OCI-LY7 (cell line): ENCODE measurements at regions not wholly inside any gene's neighbourhood (a gene's known extent, or its start where the extent isn't known, plus 50 kb on each side); places are given as distances from the start of the nearest gene placed in this dataset.
A peak's percentile ranks its signal among the peaks of the same experiment; 100 is the strongest.

Experiments used
- BruUV-seq: library from RNA; stranded (reverse); fragments of 400-500 nt; replicated peaks from 2 replicates; lab custom pipeline; 2021; lab: Mats Ljungman, UMichigan
- CTCF ChIA-PET: fragments of 300-600 bp; sonication (Branson Sonifier 250); formaldehyde crosslinking; loops from one replicate; lab custom pipeline; 2022; ENCODE audit warnings: antibody characterized with exemption; ENCODE audit not compliant: unreplicated experiment; lab: Charles Lee
- POLR2A ChIA-PET: fragments of 300-600 bp; sonication (Branson Sonifier 250); formaldehyde crosslinking; loops from one replicate; lab custom pipeline; 2022; ENCODE audit warnings: antibody characterized with exemption; lab: Charles Lee
- DNase-seq: peaks from one replicate; pipeline ENCODE4 v3.0.0-alpha.2; 2015; ENCODE audit warnings: low spot score
- H2AFZ ChIP-seq: fragments of 200-600 bp; sonication (generic), shearing (Covaris generic); 2 replicates; pipeline ENCODE4 v1.6.1; 2014; ENCODE audit warnings: mild to moderate bottlenecking, antibody characterized with exemption, low read length, moderate library complexity
- H3K27ac ChIP-seq: fragments of 200-600 bp; sonication (generic); 2 replicates; pipeline ENCODE4 v1.5.1; 2014; ENCODE audit warnings: mixed run types, low read depth, mild to moderate bottlenecking, moderate library complexity, low read length, inconsistent platforms; ENCODE audit not compliant: poor library complexity, severe bottlenecking
- H3K36me3 ChIP-seq: fragments of 200-600 bp; sonication (generic); 2 replicates; pipeline ENCODE4 v1.6.1; 2014; ENCODE audit warnings: mild to moderate bottlenecking, antibody characterized with exemption, low read length, moderate library complexity, mixed read lengths; ENCODE audit not compliant: insufficient read depth
- H3K4me1 ChIP-seq: fragments of 200-600 bp; sonication (generic); 2 replicates; pipeline ENCODE4 v1.5.1; 2014; ENCODE audit warnings: mild to moderate bottlenecking, low read length; ENCODE audit not compliant: insufficient read depth, poor library complexity, severe bottlenecking
- H3K4me2 ChIP-seq: fragments of 200-600 bp; sonication (generic); 2 replicates; pipeline ENCODE4 v1.6.1; 2014; ENCODE audit warnings: mild to moderate bottlenecking, low read length
- H3K4me3 ChIP-seq: fragments of 200-600 bp; sonication (generic); 2 replicates; pipeline ENCODE4 v1.5.1; 2014; ENCODE audit warnings: mild to moderate bottlenecking, low read depth, low read length; ENCODE audit not compliant: poor library complexity, severe bottlenecking
- H3K79me2 ChIP-seq: fragments of 200-600 bp; sonication (generic); 2 replicates; pipeline ENCODE4 v1.6.1; 2016; ENCODE audit warnings: low read depth, mild to moderate bottlenecking, low read length, moderate library complexity, mixed read lengths; ENCODE audit not compliant: insufficient read depth
- H3K9me2 ChIP-seq: fragments of 200-600 bp; sonication (generic); 2 replicates; pipeline ENCODE4 v1.6.1; 2016; ENCODE audit warnings: mild to moderate bottlenecking, low read length, mixed read lengths; ENCODE audit not compliant: insufficient read depth
- H3K9me3 ChIP-seq: fragments of 200-600 bp; sonication (generic); 2 replicates; pipeline ENCODE4 v1.6.1; 2014; ENCODE audit warnings: mild to moderate bottlenecking, mixed run types, low read length, mixed read lengths
- H4K20me1 ChIP-seq: fragments of 200-600 bp; sonication (generic); 2 replicates; pipeline ENCODE4 v1.6.1; 2014; ENCODE audit warnings: mild to moderate bottlenecking, antibody characterized with exemption, low read length, moderate library complexity, mixed read lengths; ENCODE audit not compliant: insufficient read depth
- CTCF ChIP-seq: fragments of 200-600 bp; sonication (generic); conservative IDR thresholded peaks from 2 replicates; pipeline ENCODE4 v1.5.1; 2014; ENCODE audit warnings: mild to moderate bottlenecking, antibody characterized with exemption, low read length, moderate library complexity, mixed read lengths
- EZH2phosphoT487 ChIP-seq: fragments of 200-600 bp; sonication (generic); IDR thresholded peaks from 2 replicates; pipeline ENCODE4 v1.6.1; 2018; ENCODE audit warnings: low read depth, borderline replicate concordance, mild to moderate bottlenecking, mixed run types, antibody characterized with exemption, low read length, moderate library complexity, mixed read lengths
- intact Hi-C: fragments of 100-400 bp; cut with micrococcal nuclease; formaldehyde crosslinking; loops from one replicate; pipeline ENCODE4 v1.10.0; 2022; ENCODE audit not compliant: unreplicated experiment

- H2AFZ ChIP-seq = peak overlapping the region; percentile 71
- BruUV-seq = no TSS peak
- no peak for DNase-seq
- H3K27ac ChIP-seq = peak overlapping the region; percentile 95
- no peak overlapping the region for H3K4me3 ChIP-seq
- no peaks in the 10 kb centered on the region for H3K9me3 ChIP-seq
- TF ChIP-seq EZH2phosphoT487 = no peak
- no peak for TF ChIP-seq CTCF
- H3K4me1 ChIP-seq = peaks cover 48% of the 10 kb centered on the region
- no peaks in the 10 kb centered on the region for H4K20me1 ChIP-seq
- ChIA-PET POLR2A (interaction anchor here (0.7 to 2.2 kb wide), 10 partner anchors 11 to 1440 kb away, joined by 3 to 10 read pairs (median 3); no protein-coding TSS in a partner anchor), CTCF (no interaction called here)
- intact Hi-C loops = loop anchor here (2.0 to 10.0 kb wide), 2 partner anchors 76 to 780 kb away; partner anchors contain the start of gene CDKN3
- H3K36me3 ChIP-seq = no peaks in the 10 kb centered on the region
- H3K9me2 ChIP-seq = no peaks in the 10 kb centered on the region
- peak overlapping the region; percentile 88 for H3K4me2 ChIP-seq
- H3K79me2 ChIP-seq = no peaks in the 10 kb centered on the region
Observed at GRCh38 chr14:53615252-53615651, 341.4 kb downstream of the BMP4 start.

GRCh38 chr14:53613404-53614253, 343.0 kb downstream of the BMP4 start:
- intact Hi-C loops = loop anchor here (2.0 to 10.0 kb wide), 4 partner anchors 75 to 1061 kb away; partner anchors contain the start of genes CDKN3, DDHD1, GPR137C and TXNDC16
- Histone ChIP-seq H3K4me1 (peaks cover 64% of the 10 kb centered on the region), H3K27ac (peak overlapping the region; percentile 95), H4K20me1 (no peaks in the 10 kb centered on the region), H3K4me3 (peak overlapping the region; percentile 69), H3K36me3 (no peaks in the 10 kb centered on the region), H3K9me3 (no peaks in the 10 kb centered on the region), H3K79me2 (no peaks in the 10 kb centered on the region), H3K9me2 (no peaks in the 10 kb centered on the region), H2AFZ (peak overlapping the region; percentile 92), H3K4me2 (peak overlapping the region; percentile 97)
- no TSS peak for BruUV-seq
- ChIA-PET CTCF (no interaction called here), POLR2A (interaction anchor here (0.6 to 2.2 kb wide), 14 partner anchors 8 to 783 kb away, joined by 3 to 10 read pairs (median 4); partner anchors contain the start of gene CDKN3)
- DNase-seq = peak; percentile 96
- TF ChIP-seq CTCF = peak; percentile 44; the same call in 1 of the 2 replicates
- no peak for TF ChIP-seq EZH2phosphoT487
